GM19043 (cell line): ENCODE measurements at regions not wholly inside any gene's neighbourhood (a gene's known extent, or its start where the extent isn't known, plus 50 kb on each side); places are given as distances from the start of the nearest gene placed in this dataset.
"Not testable (repeated sequence)": the region's sequence is repeated elsewhere in the genome, so short reads cannot be mapped to it uniquely, and the experiment has no call there.

Experiments
- ATAC-seq: cut with Tn5 transposase; IDR thresholded peaks from one replicate; pipeline ENCODE4 v1.9.1; 2021; ENCODE audit warnings: low read depth; ENCODE audit not compliant: unreplicated experiment

DNA sequence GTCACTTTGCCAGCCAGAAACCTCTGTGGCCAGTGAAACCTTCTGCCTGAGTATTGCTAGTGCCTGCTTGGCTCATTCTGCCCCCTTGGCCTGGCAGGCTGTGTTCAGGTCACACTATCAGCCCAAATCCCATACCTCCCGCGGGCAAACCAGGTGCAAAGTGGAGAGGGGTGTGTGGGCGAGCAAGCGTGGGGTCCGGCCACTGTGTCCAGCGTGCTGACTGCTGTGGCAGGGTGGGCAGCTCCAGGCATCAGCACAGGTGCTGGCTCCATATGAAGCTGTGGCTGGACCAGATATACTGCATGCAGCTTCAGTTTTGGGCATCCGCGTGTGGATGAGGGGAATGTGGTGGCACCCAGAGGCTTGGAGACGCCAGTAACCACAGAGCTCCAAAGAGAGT is 576.5 kb upstream of the EDIL3 start:
- ATAC-seq, result no peak

DNA sequence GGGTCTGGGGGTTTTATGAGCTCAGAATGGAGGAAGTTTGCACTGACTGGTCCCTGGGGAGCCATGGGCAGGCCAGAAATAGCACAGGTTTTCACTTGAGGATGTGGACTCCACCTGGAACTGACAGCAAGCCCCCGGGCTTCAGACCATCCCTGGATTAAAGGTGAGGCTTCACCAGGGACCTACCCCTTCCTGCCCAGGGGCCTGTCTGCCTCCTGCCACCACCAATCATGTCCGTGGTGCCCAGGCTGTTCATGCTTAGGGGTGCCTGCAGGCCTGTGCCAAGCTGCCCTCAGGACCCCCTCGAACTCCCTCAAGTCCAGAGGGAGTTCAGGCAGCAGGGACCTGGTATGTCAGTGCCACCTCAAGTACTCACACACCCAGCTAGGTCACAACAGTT is 577.2 kb upstream of the EDIL3 start:
- ATAC-seq, result no peak

DNA sequence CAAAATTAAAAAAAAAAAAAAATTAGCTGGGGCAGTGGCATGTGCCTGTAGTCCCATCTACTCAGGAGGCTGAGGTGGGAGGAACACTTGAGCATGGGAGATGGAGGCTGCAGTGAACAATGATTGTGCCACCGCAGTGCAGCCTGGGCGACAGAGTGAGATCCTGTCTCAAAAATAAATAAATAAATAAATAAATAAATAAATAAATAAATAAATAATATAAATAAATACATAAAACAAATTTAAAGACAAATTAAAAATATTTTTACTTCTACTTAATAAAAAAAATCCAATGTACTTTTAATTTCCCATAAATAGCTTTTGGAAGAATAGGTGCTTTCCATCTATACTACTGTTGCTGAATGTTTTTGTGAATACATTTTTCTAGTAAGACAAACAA is 598.4 kb upstream of the EDIL3 start:
- no peak for ATAC-seq

DNA sequence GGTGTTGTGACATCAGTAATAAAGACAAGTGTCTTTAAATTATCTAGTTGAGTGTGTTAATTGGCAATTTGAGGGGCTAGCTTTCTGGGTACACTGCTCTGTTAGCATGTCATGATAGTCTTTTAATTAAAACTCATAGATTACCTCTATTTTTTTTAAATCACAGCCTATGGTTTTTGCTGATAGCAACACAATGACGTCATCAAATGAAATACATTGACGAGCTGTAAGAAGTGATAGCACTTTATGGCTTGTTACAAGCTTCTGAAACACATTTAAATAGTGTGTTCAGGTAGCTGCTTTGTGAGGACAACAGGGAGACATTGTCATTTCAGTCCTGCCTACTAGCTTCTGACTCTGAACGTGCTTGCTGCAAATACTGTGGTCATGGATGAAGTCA is 600.5 kb upstream of the EDIL3 start:
- ATAC-seq, result no peak

DNA sequence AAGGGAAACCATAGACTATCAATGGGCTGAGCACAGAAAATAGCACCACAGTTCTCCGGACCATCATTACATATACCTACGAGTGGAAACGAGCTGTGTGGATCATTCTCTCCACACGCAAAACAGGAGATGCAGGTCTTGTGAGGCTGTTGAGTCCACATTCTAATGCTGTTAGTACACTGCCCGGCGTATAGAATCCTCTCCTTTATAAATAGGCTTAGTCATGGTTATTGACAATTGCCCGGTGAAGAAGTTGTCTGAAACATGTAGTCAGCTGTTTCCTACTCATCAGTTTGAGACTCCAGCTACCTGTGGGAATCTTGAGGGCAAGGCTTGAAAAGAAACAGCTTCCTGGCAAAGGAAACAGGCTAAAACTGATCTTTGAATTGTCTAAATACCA is 602.0 kb upstream of the EDIL3 start:
- no peak for ATAC-seq

DNA sequence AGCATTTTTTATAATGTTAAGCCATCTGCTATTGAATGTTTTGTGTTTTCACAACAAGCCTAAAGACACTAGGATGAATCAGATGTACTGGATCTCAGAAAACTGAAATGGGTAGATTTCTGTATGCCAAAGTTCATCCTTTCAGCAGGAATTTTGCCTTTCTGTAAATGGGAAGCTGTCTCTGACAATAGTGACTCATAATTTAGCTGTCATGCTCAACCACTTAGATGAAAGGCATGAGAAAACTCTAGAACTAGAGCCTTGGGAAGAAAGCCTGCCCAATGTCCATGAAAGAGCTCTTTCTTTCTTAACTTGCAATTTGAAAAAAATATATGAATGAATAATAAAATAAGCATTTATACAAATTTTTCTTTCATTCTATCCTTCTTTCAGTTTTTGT is 616.0 kb upstream of the EDIL3 start:
- no peak for ATAC-seq

DNA sequence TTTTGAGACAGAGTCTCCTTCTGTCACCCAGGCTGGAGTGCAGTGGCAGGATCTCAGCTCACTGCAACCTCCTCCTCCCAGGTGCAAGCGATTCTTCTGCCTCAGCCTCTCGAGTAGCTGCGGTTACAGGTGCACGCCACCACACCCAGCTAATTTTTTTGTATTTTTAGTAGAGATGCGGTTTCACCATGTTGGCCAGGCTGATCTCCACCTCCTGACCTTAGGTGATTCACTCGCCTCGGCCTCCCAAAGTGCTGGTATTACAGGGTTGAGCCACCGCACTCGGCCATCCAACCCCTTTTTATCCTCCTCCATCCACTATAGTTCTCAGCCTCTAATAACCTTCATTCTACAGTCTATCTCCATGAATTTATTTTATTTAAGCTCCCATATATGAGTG is 617.3 kb upstream of the EDIL3 start:
- ATAC-seq, result not testable (repeated sequence)

DNA sequence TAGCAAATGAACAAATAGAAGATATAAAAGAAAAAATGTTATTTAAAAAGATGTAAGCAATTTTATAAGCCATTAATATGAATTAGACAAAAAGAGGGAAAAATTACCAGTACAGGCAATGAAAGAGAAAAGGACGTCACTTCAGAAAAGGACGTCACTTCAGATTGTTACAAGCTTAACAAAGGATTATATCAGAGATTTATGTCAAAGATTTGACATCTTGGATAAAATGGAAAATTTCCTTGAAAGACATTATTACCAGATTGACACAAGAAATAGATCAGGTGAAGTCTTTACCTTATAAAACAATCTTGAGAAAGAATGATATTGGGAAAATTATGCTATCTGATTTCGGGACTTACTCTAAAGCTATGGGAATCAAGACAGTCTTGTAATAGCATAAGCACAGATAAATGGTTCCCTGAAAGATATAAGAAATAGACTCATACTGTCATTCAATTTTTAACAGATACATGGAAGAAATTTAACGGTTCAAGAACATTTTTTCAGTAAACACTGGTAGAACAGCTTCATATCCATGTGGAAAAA is 625.4 kb upstream of the EDIL3 start:
- ATAC-seq, result no peak

DNA sequence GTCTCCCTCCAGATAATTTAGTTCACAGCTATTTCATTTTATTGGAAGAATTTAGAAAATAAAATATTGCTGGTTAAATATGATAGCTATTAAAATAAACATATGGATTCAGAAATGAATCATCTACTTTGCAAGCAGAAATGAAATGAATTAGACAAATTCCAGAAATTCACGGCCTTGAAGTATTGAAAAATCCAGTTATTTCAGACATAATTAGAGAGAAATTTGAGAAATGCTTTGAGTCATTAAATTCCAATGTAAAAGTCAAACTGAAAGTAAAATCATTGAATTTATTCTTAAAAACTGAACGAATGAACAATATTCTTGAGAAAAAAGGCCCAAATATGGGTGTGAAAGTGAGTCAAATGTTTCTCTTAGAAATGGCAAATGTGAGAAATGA is 632.6 kb upstream of the EDIL3 start:
- no peak for ATAC-seq

DNA sequence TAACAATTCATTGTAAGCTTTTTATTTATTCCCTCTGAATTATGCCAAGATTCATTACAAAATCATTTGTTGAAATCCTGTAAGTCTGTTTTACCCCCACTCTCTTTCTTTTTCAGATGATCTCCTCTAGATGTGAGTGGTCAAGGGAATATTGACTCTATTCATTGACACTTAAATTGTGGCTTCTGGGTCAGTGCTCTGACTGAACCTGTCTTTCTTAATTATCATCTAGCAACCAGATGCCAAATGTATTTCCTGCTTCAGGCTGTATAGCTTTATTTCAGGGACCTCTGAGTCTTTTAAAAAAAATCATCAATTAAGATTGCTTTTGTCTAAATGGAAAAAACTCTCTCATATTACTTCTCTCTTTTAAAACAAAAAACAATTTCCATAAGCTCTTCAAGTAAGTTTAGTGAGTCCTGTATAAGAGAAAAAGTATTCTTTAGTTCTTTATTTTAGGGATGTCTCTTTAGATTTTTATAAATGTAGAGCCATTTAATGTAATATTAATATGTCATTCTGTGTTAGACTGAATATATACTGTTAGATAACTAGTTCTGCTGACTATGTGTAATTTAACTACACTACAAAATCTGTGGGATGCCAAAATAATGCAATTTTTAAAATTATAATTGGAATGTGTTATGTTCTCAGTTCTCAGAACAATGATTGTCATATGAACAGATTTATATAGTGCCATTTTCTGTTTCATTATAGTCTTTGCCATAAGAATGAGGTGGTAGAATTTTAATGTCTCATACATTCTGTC is 645.8 kb upstream of the EDIL3 start:
- ATAC-seq, result no peak

DNA sequence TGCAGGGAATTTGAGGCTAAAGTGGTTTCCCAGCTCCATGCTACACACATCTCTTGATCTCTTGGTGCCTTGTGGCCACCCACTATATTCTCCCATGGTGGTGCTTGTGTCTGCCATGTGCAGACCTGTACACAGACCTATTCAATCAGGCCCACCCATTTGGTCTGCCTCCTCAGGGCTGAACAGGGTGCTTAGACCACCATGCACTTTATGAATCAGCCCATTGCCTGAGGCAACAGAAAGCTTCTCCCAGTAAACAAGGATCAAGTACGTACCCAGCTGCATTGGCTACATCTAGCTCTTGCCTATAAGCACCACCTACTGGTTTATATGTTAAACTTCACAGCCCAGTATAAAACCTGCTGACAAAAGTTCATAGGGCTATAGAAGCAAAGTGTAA is 664.3 kb upstream of the EDIL3 start:
- no peak for ATAC-seq

DNA sequence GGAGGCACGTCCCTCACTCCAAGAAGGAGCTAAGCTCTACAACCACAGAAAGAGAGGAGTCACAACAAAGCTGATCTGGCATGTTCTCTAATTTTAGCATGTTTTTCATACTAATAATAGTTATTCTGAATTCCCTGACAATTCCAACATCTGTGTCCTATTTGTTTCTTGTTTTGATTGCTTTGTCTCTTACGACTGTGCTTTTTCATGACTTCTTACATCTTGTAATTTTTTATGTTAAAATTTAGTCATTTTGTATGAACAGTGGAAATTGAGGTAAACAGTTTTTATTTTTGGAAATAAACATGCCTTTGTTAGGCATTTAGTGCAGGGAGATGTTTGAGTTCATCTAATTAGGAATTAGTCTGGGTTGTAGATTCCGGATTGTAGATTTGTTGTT is 668.1 kb upstream of the EDIL3 start:
- ATAC-seq, result no peak

DNA sequence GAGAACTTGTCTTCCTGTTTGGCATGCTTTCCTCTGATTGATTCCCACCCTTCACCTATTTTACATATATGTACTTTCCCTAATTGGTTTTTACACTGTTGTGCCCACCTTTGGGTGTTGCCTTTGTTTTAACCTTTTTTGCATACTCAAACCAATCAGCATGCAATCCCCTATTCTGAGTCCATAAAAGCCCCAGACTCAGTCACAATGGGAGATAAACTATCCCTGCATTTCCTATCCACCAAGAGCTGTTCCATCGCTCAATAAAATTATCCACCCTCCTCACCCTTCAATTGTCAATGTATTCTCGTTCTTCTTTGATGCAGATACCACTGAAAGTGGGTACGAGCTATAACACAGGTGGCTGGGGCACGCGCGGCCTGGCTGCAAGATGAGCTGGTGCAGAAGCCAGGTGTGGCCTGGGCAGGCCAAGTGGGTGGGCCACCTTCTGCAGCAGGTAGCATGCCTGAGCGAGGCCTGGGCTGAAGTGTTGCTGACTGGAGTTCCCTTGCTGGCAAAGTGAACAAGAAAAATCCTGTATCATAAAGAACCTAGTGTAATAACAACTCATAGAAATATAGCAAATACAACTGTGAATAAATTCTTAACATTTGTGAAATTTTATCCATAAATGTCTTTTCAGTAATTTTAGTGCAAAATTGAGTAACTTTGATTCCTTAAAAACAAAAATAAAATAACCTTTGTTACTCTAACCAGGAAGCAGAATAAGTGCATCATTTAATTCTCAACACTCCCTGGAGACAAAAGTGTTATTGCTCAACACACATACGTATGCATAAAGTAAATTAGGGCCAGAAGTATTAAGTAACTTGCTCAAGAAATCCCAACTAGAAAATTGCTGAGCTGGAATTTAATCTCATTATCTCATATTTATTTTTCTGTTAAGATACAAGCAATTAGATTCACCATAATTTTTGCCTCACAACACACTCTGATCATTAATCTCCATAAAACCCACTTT is 685.3 kb upstream of the EDIL3 start:
- no peak for ATAC-seq

DNA sequence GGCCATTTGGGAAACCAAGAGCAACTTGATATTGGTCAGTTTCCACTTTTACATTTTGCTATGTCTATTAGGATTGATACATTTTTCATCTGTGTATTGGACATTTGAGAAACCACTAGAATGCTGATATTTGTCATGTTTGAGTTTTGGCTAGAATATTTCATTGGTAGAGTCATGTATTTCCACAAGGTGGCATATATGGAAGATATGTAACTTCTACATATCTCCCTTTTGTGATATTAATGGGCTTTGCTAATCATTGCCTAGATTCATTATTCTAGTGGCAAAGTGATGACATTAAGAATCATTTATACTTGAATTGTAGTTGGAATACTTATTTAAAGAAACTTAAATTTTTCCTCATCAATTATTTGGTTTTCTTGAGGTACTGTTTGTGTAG is 692.9 kb upstream of the EDIL3 start:
- no peak for ATAC-seq

DNA sequence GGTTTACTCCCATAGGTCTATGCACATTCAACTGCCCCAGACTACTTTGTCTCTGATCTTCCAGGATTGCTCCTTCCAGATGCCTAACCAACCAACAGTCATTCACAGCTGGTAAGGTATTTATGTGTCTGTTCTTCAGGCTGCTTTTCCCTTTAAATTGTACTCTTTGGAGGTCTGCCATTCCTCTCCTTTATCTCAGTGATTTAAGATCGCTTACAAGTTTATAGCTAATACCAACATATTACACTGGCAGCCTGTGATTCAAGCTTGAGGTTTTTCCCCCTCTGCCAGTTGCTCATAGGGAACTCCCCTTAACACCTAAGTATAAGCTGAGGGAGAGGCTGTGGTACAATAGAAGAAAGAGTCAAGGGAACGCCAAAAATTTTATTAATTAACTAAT is 711.7 kb upstream of the EDIL3 start:
- no peak for ATAC-seq

DNA sequence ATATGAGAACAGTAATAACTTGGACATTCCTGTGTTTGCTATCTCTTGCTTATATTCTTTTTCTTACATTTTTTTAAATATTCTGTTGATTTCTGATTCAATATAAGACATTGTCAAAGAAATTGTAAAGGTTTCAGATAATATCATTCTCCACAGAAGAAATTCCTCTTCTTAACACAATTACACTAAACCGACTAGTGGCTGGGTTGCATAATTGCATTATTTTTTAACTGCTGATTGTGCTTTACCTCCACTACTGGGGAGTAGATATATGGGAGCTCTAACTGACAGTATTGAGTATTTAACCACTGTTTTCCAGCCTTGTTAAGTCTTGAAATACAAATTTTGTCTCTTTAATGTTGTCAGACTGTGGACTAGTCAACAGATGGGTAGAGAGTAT is 723.8 kb upstream of the EDIL3 start:
- ATAC-seq, result no peak

DNA sequence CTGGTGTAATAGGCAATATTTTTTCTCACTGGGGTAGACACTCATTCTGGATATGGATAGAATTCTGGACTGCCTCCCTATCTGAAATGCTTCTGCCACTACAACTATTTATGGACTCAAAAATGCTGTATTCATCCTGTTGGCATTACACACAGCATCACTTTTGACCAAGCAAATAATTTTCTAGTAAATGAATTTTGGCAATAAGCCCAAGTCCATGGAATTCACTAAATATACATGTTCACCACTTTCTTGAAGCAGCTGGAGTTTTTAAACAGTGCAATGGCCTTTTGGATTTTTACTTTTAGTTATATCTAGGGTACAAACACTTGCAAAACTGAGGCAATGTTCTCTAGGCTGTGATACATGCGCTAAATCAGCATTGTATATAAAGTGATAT is 724.9 kb upstream of the EDIL3 start:
- ATAC-seq, result no peak

DNA sequence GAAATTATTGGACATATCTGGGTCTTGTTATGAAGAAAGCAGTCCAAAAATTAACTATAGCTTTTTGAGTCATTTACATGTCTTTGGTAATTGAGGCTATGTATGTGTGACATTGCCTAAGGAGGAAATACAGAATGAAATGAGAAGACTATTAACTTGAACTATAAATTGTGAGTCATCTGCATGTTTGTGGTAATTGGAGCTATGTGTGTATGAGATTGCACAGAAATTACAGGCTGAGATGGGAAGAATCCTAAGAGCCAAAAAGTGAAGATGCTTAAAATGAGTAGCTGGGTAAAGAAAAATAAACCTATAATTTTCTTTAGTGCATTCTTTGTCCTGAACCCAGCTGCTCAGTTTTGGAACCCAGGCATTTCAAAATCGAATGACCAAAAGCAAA is 747.6 kb upstream of the EDIL3 start:
- ATAC-seq, result no peak

DNA sequence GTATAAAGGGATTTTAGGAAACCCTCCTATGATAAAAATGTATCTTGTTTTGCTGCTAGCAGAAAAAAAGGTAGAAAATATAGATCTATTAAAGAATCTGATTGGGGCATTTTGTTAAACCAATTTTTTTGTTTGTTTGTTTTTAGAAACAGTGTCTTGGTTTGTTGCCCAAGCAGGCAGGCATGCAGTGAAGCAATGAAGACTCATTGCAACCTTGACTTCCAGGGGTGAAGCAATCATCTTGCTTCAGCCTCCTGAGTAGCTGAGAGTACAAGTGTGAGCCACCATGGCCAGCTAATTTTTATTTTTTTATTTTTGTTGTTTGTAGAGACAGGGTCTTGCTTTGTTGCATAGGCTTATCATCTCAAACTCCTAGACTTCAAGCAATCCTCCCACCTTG is 755.8 kb upstream of the EDIL3 start:
- no peak for ATAC-seq

DNA sequence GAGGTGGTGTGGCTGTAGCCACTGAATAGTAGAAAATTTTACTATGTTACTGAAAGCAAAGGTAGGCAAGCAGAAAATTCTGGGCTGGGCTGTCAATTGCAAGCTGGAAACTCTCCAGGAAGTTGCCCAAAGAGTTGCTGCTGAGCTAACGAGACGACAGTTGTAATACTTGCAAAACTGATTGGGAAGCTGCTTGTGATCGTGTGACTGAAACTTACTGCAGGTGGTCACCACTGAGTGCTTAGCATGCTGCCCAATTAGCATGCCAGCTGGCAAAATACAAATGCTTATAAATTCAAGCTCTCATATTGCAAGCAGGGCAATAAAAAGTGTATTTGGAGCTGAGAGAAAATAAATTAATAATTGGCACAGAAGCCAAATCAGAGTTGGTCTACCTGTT is 758.5 kb upstream of the EDIL3 start:
- ATAC-seq, result no peak

DNA sequence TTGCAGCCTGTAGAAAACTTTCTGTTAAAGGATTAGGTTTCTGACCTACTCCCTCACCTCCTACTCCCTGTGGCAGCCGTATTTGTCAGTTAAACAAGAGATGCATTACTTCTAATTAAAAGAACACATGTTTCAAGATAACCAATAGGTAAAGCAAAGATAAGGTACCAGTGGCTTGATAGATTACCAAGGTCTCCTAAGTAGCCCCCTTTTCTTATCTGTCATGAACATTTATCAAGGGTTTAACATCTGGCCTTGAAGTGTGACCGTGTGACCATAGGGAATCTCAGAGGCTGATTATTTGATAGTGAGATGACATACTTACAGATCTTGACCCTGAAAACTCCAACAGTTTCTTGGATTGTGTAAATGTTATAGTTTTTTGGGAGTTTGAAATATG is 764.0 kb upstream of the EDIL3 start:
- no peak for ATAC-seq

DNA sequence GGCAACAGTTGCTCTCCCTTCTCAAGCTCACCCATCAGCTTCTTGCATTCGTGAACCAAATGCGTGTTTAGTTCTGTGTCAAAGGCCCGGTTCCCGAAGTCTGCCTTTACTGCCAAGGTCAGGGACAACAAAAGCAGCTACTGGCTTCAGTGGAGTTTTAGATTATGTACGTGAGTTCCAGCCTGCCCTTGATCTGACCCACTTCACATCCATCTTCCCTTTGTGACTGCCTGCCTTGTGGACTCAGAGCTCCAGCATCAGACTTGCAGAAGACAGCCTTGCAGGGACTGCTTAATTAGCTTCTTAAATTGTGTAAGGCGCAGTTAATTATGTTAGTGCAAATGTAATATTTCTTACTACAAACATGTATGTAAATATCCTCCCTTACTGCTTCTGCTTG is 774.7 kb upstream of the EDIL3 start:
- no peak for ATAC-seq
